ENCODE measurements at regions not wholly inside any gene's neighbourhood (a gene's known extent, or its start where the extent isn't known, plus 50 kb on each side); places are given as distances from the start of the nearest gene placed in this dataset.

GRCh38 chr4:156169011-156169410 lies 215.3 kb upstream of the CTSO start:
- Histone ChIP-seq H3K4me3 (ENCODE audit: control extremely low read depth in 1 of 5, extremely low read depth in 1 of 5, insufficient read depth in 1 of 5, low read depth in 2 of 5, low read length in 4 of 5) (no peak overlapping the region), H3K27ac (ENCODE audit: low read length in 2 of 2) (no peak overlapping the region), H3K9ac (ENCODE audit: low read length) (no peak overlapping the region), H3K27me3 (replicated peaks in 1 of 4; ENCODE audit: control extremely low read depth in 1 of 4, control insufficient read depth in 3 of 4, insufficient read depth in 4 of 4, low read length in 3 of 4) (no peaks in the 10 kb centered on the region), H4K20me1 (ENCODE audit: control insufficient read depth, insufficient read depth, low read length, poor library complexity, severe bottlenecking) (no peaks in the 10 kb centered on the region), H3K4me1 (ENCODE audit: control insufficient read depth in 2 of 2, insufficient read depth in 2 of 2, low read length in 2 of 2) (no peaks in the 10 kb centered on the region), H3K9me3 (ENCODE audit: control extremely low read depth in 1 of 3, control insufficient read depth in 2 of 3, insufficient read depth in 1 of 3, low read length in 2 of 3) (peaks cover 0 to 3% (median 0%) of the 10 kb centered on the region in 3 donors), H3K4me2 (replicated peaks; ENCODE audit: low read depth, low read length, poor library complexity, severe bottlenecking) (no peak overlapping the region), H2AFZ (ENCODE audit: insufficient read depth, low read depth, low read length, poor library complexity, severe bottlenecking) (no peak overlapping the region), H3K79me2 (ENCODE audit: control insufficient read depth, insufficient read depth, low read length) (no peaks in the 10 kb centered on the region), H3K36me3 (replicated peaks in 1 of 2; ENCODE audit: control extremely low read depth in 1 of 2, control insufficient read depth in 1 of 2, extremely low read depth in 1 of 2, insufficient read depth in 2 of 2, low read length in 1 of 2) (no peaks in the 10 kb centered on the region)
- Mint-ChIP-seq H3K27me3 (no peaks in the 10 kb centered on the region), H3K4me1 (no peaks in the 10 kb centered on the region), H3K4me3 (no peak overlapping the region), H3K9me3 (ENCODE audit: insufficient read depth) (no peaks in the 10 kb centered on the region), H3K27ac (no peak overlapping the region)
- intact Hi-C loops (cut with micrococcal nuclease) = no loop called here
- CTCF ChIA-PET = no interaction called here
- POLR2A ChIA-PET = no interaction called here
- ATAC-seq (ENCODE audit: low read depth) = no peak
- TF ChIP-seq, protein P1, sequence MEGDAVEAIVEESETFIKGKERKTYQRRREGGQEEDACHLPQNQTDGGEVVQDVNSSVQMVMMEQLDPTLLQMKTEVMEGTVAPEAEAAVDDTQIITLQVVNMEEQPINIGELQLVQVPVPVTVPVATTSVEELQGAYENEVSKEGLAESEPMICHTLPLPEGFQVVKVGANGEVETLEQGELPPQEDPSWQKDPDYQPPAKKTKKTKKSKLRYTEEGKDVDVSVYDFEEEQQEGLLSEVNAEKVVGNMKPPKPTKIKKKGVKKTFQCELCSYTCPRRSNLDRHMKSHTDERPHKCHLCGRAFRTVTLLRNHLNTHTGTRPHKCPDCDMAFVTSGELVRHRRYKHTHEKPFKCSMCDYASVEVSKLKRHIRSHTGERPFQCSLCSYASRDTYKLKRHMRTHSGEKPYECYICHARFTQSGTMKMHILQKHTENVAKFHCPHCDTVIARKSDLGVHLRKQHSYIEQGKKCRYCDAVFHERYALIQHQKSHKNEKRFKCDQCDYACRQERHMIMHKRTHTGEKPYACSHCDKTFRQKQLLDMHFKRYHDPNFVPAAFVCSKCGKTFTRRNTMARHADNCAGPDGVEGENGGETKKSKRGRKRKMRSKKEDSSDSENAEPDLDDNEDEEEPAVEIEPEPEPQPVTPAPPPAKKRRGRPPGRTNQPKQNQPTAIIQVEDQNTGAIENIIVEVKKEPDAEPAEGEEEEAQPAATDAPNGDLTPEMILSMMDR (IDR thresholded peaks at IDR 0.05) = no peak
- no peak for TF ChIP-seq EZH2 (IDR thresholded peaks at IDR 0.05; ENCODE audit: borderline replicate concordance, insufficient read depth, low read depth, low read length, poor library complexity, severe bottlenecking)
- no peak for DNase-seq
- 78% methylated on average over 2 of the region's 3 CpGs for WGBS (ENCODE audit: insufficient coverage)

GRCh38 chr4:156168288-156168687 lies 214.6 kb upstream of the CTSO start:
- intact Hi-C loops (cut with micrococcal nuclease) = no loop called here

More at GRCh38 chr4:156168288-156168687, 214.6 kb upstream of the CTSO start:
- Mint-ChIP-seq H3K27ac (no peak overlapping the region), H3K27me3 (no peaks in the 10 kb centered on the region), H3K4me1 (no peaks in the 10 kb centered on the region), H3K4me3 (no peak overlapping the region), H3K9me3 (ENCODE audit: insufficient read depth) (no peaks in the 10 kb centered on the region)
- CTCF ChIA-PET = no interaction called here
- Histone ChIP-seq H3K27ac (ENCODE audit: low read length in 2 of 2) (no peak overlapping the region), H2AFZ (ENCODE audit: insufficient read depth, low read depth, low read length, poor library complexity, severe bottlenecking) (no peak overlapping the region), H4K20me1 (ENCODE audit: control insufficient read depth, insufficient read depth, low read length, poor library complexity, severe bottlenecking) (no peaks in the 10 kb centered on the region), H3K4me2 (replicated peaks; ENCODE audit: low read depth, low read length, poor library complexity, severe bottlenecking) (no peak overlapping the region), H3K9me3 (ENCODE audit: control extremely low read depth in 1 of 3, control insufficient read depth in 2 of 3, insufficient read depth in 1 of 3, low read length in 2 of 3) (peaks cover 0 to 3% (median 0%) of the 10 kb centered on the region in 3 donors), H3K79me2 (ENCODE audit: control insufficient read depth, insufficient read depth, low read length) (no peaks in the 10 kb centered on the region), H3K36me3 (replicated peaks in 1 of 2; ENCODE audit: control extremely low read depth in 1 of 2, control insufficient read depth in 1 of 2, extremely low read depth in 1 of 2, insufficient read depth in 2 of 2, low read length in 1 of 2) (no peaks in the 10 kb centered on the region), H3K9ac (ENCODE audit: low read length) (no peak overlapping the region), H3K4me1 (ENCODE audit: control insufficient read depth in 2 of 2, insufficient read depth in 2 of 2, low read length in 2 of 2) (no peaks in the 10 kb centered on the region), H3K4me3 (ENCODE audit: control extremely low read depth in 1 of 5, extremely low read depth in 1 of 5, insufficient read depth in 1 of 5, low read depth in 2 of 5, low read length in 4 of 5) (no peak overlapping the region), H3K27me3 (replicated peaks in 1 of 4; ENCODE audit: control extremely low read depth in 1 of 4, control insufficient read depth in 3 of 4, insufficient read depth in 4 of 4, low read length in 3 of 4) (no peaks in the 10 kb centered on the region)
- TF ChIP-seq, protein P1 (IDR thresholded peaks at IDR 0.05) = no peak
- no peak for TF ChIP-seq EZH2 (IDR thresholded peaks at IDR 0.05; ENCODE audit: borderline replicate concordance, insufficient read depth, low read depth, low read length, poor library complexity, severe bottlenecking)
- ATAC-seq (ENCODE audit: low read depth) = no peak
- WGBS (ENCODE audit: insufficient coverage) = no CpG with 5 or more reads among the region's 1 CpG
- POLR2A ChIA-PET = no interaction called here
- no peak for DNase-seq

Measured in B cell (primary cell).